Activated CD8-positive, alpha-beta T cell treated with anti-CD3 and anti-CD28 coated beads for 36 hours (primary cell): ENCODE measurements at regions not wholly inside any gene's neighbourhood (a gene's known extent, or its start where the extent isn't known, plus 50 kb on each side); places are given as distances from the start of the nearest gene placed in this dataset.

Source experiments
- ATAC-seq: fragments of 200-7000 bp; cut with Tn5 transposase; one replicate; pipeline ENCODE4 v1.10.0; 2021; ENCODE audit warnings: mild to moderate bottlenecking, moderate library complexity
- CTCF ChIA-PET: fragments of 350-600 bp; sonication (Branson Sonifier 250); formaldehyde crosslinking; loops from one replicate; lab custom pipeline; 2021; ENCODE audit warnings: antibody characterized with exemption; lab: Charles Lee
- POLR2A ChIA-PET: fragments of 350-600 bp; sonication (Branson Sonifier 250); formaldehyde crosslinking; loops from one replicate; lab custom pipeline; 2021; ENCODE audit warnings: antibody characterized with exemption; lab: Charles Lee
- DNase-seq: peaks from one replicate; pipeline ENCODE4 v3.0.0-alpha.2; 2020
- H3K27ac Mint-ChIP-seq: one replicate; pipeline ENCODE4 v1.8.0; 2021; ENCODE audit warnings: mild to moderate bottlenecking, mixed read lengths
- H3K27me3 Mint-ChIP-seq: one replicate; pipeline ENCODE4 v1.8.0; 2021; ENCODE audit warnings: mixed read lengths
- H3K36me3 Mint-ChIP-seq: one replicate; pipeline ENCODE4 v1.8.0; 2021; ENCODE audit warnings: low read depth, mixed read lengths
- H3K4me1 Mint-ChIP-seq: one replicate; pipeline ENCODE4 v1.8.0; 2021; ENCODE audit warnings: low read depth, mixed read lengths
- H3K4me3 Mint-ChIP-seq: one replicate; pipeline ENCODE4 v1.8.0; 2021; ENCODE audit warnings: mild to moderate bottlenecking, moderate library complexity, mixed read lengths
- H3K9me3 Mint-ChIP-seq: one replicate; pipeline ENCODE4 v1.8.0; 2021; ENCODE audit warnings: mixed read lengths
- CTCF ChIP-seq: fragments of 200-600 bp; IDR thresholded peaks from one replicate; pipeline ENCODE4 v1.8.0; 2022; ENCODE audit warnings: antibody characterized with exemption, mild to moderate bottlenecking
- intact Hi-C: fragments of 100-400 bp; cut with micrococcal nuclease; formaldehyde crosslinking; loops from one replicate; pipeline ENCODE4 v1.10.0; 2022

GRCh38 chr3:170644711-170645110, 58.8 kb upstream of the SLC7A14 start:
- H3K4me3 Mint-ChIP-seq = no peak overlapping the region
- intact Hi-C loops = no loop called here
- no peak for ATAC-seq
- POLR2A ChIA-PET = no interaction called here
- no peaks in the 10 kb centered on the region for H3K9me3 Mint-ChIP-seq
- H3K27ac Mint-ChIP-seq = no peak overlapping the region
- peaks cover 6% of the 10 kb centered on the region for H3K27me3 Mint-ChIP-seq
- no peak for DNase-seq
- H3K36me3 Mint-ChIP-seq = no peaks in the 10 kb centered on the region
- CTCF ChIA-PET = no interaction called here
- TF ChIP-seq CTCF = no peak
- no peaks in the 10 kb centered on the region for H3K4me1 Mint-ChIP-seq

GRCh38 chr3:170643831-170644230, 58.0 kb upstream of the SLC7A14 start:
- ATAC-seq = no peak
- CTCF ChIA-PET = no interaction called here

GRCh38 chr3:170642882-170643601, 57.2 kb upstream of the SLC7A14 start:
- Mint-ChIP-seq H3K9me3 (no peaks in the 10 kb centered on the region), H3K27ac (no peak overlapping the region), H3K4me1 (no peaks in the 10 kb centered on the region), H3K27me3 (peaks cover 4% of the 10 kb centered on the region), H3K4me3 (no peak overlapping the region), H3K36me3 (no peaks in the 10 kb centered on the region)
- ChIA-PET POLR2A (no interaction called here), CTCF (interaction anchor here (0.6 kb wide), 1 partner anchor 41 kb away, joined by 3 read pairs; no protein-coding TSS in a partner anchor)
- no peak for TF ChIP-seq CTCF
- intact Hi-C loops = no loop called here
- ATAC-seq (no peak), DNase-seq (no peak)

More at GRCh38 chr3:170643831-170644230, 58.0 kb upstream of the SLC7A14 start:
- no peaks in the 10 kb centered on the region for H3K36me3 Mint-ChIP-seq
- TF ChIP-seq CTCF = no peak
- H3K27me3 Mint-ChIP-seq = peaks cover 4% of the 10 kb centered on the region
- POLR2A ChIA-PET = no interaction called here
- no peaks in the 10 kb centered on the region for H3K9me3 Mint-ChIP-seq
- no peaks in the 10 kb centered on the region for H3K4me1 Mint-ChIP-seq
- H3K4me3 Mint-ChIP-seq = no peak overlapping the region
- no peak overlapping the region for H3K27ac Mint-ChIP-seq
- intact Hi-C loops = no loop called here
- no peak for DNase-seq

- Mint-ChIP-seq H3K36me3 (no peaks in the 10 kb centered on the region), H3K27ac (no peak overlapping the region), H3K4me3 (no peak overlapping the region), H3K4me1 (no peaks in the 10 kb centered on the region), H3K9me3 (no peaks in the 10 kb centered on the region), H3K27me3 (peaks cover 4% of the 10 kb centered on the region)
- POLR2A ChIA-PET = interaction anchor here (0.6 kb wide), 1 partner anchor 115 kb away, joined by 4 read pairs; no protein-coding TSS in a partner anchor
- TF ChIP-seq CTCF = no peak
- intact Hi-C loops = no loop called here
- ATAC-seq (no peak), DNase-seq (no peak)
- CTCF ChIA-PET = no interaction called here
Measured at GRCh38 chr3:170641510-170642236, 55.8 kb upstream of the SLC7A14 start.

- no peak overlapping the region for H3K27ac Mint-ChIP-seq
- intact Hi-C loops = no loop called here
- peaks cover 7% of the 10 kb centered on the region for H3K27me3 Mint-ChIP-seq
- TF ChIP-seq CTCF = no peak
- CTCF ChIA-PET = no interaction called here
- no peak overlapping the region for H3K4me3 Mint-ChIP-seq
- H3K36me3 Mint-ChIP-seq = no peaks in the 10 kb centered on the region
- POLR2A ChIA-PET = interaction anchor here (0.6 kb wide), 1 partner anchor 114 kb away, joined by 4 read pairs; no protein-coding TSS in a partner anchor
- DNase-seq = no peak
- no peak for ATAC-seq
- no peaks in the 10 kb centered on the region for H3K9me3 Mint-ChIP-seq
- no peaks in the 10 kb centered on the region for H3K4me1 Mint-ChIP-seq
Measured at GRCh38 chr3:170640737-170641171, 54.9 kb upstream of the SLC7A14 start.
